ENCODE measurements at regions not wholly inside any gene's neighbourhood (a gene's known extent, or its start where the extent isn't known, plus 50 kb on each side); places are given as distances from the start of the nearest gene placed in this dataset.

DNA sequence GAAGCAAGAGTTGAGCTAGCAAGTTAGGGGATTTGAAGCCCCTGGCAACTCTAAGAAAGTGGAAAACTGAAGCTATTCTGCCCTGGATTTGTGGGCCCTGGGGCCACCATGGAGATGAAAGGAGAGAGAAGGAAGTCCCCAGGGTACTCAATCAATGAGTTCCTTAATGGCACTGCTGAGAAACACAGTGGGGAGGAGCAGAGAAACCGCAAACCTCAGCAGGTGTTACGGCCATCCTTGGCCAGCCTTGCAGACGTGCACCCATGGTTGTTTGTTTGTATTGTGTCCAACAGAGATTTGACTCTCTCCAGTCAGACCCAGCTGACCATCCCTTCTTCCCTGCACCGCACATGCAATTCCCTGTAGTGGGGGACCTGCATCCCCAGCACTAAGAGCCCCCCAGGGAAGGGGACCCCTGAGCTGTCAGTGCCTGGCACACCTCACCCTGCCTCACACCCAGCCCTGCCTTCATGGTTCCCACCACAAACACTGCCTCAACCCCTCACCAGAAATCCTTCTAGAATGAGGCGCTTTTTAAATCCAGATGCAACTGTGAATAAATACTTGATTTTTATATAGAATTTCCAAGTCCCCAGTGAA, 255.3 kb downstream of the SH3BP4 start:
- H3K4me1 ChIP-seq (ENCODE audit: control insufficient read depth, extremely low read depth, insufficient read depth, low read length), result no peaks in the 10 kb centered on the region
- H3K36me3 ChIP-seq (ENCODE audit: control insufficient read depth in 2 of 2, extremely low read depth in 1 of 2, insufficient read depth in 2 of 2, low read length in 2 of 2), result no peaks in the 10 kb centered on the region
- dilution Hi-C loops (cut with MboI; ENCODE audit: extremely low pct_ligation_motif_present, low sequenced_read_pairs), result no loop called here
- ChIA-PET POLR2A (interaction anchor here (0.6 kb wide), 1 partner anchor 82 kb away, joined by 4 read pairs; no protein-coding TSS in a partner anchor), CTCF (no interaction called here)
- H3K79me2 ChIP-seq (ENCODE audit: control insufficient read depth, insufficient read depth, low read length), result no peaks in the 10 kb centered on the region
- H3K9me3 ChIP-seq (replicated peaks; ENCODE audit: control insufficient read depth, insufficient read depth, low read length), result no peaks in the 10 kb centered on the region
- no peaks in the 10 kb centered on the region for H4K20me1 ChIP-seq (replicated peaks; ENCODE audit: control insufficient read depth, extremely low read depth, insufficient read depth, low read length)
- FAIRE-seq, result no peak
- intact Hi-C loops (cut with micrococcal nuclease), result no loop called here
- no peak overlapping the region for H2AFZ ChIP-seq (ENCODE audit: low read depth, low read length)
- no TSS peak for BruUV-seq (replicated peaks)
- no peak overlapping the region for H3K9ac ChIP-seq (replicated peaks; ENCODE audit: extremely low read depth, insufficient read depth, low read length)
- H3K4me2 ChIP-seq (ENCODE audit: insufficient read depth, low read length), result no peak overlapping the region
- H3K9me1 ChIP-seq (replicated peaks; ENCODE audit: control insufficient read depth, extremely low read depth, insufficient read depth, low read length), result no peaks in the 10 kb centered on the region
- DNase-seq (ENCODE audit: low read depth, low spot score), result no peak
- H3K4me3 ChIP-seq (replicated peaks in 1 of 3; ENCODE audit: insufficient read depth in 1 of 3, low read depth in 1 of 3, low read length in 3 of 3), result no peak overlapping the region
- no peak overlapping the region for H3K27ac ChIP-seq (ENCODE audit: insufficient read depth, low read depth, low read length)
- TF ChIP-seq POLR2AphosphoS5 (IDR thresholded peaks at IDR 0.05; ENCODE audit: insufficient read depth, low read depth, low read length) (no peak), JUN (IDR thresholded peaks at IDR 0.05; ENCODE audit: borderline replicate concordance, insufficient read depth, insufficient read length, low read depth) (no peak), GATA2 (IDR thresholded peaks at IDR 0.05; ENCODE audit: insufficient read depth, insufficient read length, low read depth, low read length) (no peak), EZH2 (IDR thresholded peaks at IDR 0.05; ENCODE audit: borderline replicate concordance, low read depth, low read length, severe bottlenecking) (no peak), FOS (IDR thresholded peaks at IDR 0.05; ENCODE audit: borderline replicate concordance, insufficient read depth, low read length) (no peak), MYC (IDR thresholded peaks at IDR 0.05; ENCODE audit: low read depth, low read length) (no peak), POLR2A (IDR thresholded peaks at IDR 0.05; ENCODE audit: low read depth, low read length) (no peak)
- TF ChIP-seq, protein P1, sequence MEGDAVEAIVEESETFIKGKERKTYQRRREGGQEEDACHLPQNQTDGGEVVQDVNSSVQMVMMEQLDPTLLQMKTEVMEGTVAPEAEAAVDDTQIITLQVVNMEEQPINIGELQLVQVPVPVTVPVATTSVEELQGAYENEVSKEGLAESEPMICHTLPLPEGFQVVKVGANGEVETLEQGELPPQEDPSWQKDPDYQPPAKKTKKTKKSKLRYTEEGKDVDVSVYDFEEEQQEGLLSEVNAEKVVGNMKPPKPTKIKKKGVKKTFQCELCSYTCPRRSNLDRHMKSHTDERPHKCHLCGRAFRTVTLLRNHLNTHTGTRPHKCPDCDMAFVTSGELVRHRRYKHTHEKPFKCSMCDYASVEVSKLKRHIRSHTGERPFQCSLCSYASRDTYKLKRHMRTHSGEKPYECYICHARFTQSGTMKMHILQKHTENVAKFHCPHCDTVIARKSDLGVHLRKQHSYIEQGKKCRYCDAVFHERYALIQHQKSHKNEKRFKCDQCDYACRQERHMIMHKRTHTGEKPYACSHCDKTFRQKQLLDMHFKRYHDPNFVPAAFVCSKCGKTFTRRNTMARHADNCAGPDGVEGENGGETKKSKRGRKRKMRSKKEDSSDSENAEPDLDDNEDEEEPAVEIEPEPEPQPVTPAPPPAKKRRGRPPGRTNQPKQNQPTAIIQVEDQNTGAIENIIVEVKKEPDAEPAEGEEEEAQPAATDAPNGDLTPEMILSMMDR (IDR thresholded peaks at IDR 0.05; ENCODE audit: extremely low read depth in 1 of 2, insufficient read depth in 1 of 2, low read depth in 1 of 2, low read length in 2 of 2), result no peak
- TF ChIP-seq, protein P2, sequence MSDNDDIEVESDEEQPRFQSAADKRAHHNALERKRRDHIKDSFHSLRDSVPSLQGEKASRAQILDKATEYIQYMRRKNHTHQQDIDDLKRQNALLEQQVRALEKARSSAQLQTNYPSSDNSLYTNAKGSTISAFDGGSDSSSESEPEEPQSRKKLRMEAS (IDR thresholded peaks at IDR 0.05; ENCODE audit: insufficient read depth, insufficient read length), result no peak
- peaks cover 0 to 2% of the 10 kb centered on the region in 2 experiments for H3K27me3 ChIP-seq (ENCODE audit: control insufficient read depth in 2 of 2, insufficient read depth in 2 of 2, low read length in 2 of 2)
